HEK293T (cell line): ENCODE measurements at regions not wholly inside any gene's neighbourhood (a gene's known extent, or its start where the extent isn't known, plus 50 kb on each side); places are given as distances from the start of the nearest gene placed in this dataset.
"Not testable (repeated sequence)": the region's sequence is repeated elsewhere in the genome, so short reads cannot be mapped to it uniquely, and the experiment has no call there.

ENCODE experiments used
- FOXA1 ChIP-seq: fragments of 450-650 bp; IDR thresholded peaks from 2 replicates; pipeline ENCODE4 v1.6.1; 2016; ENCODE audit warnings: mild to moderate bottlenecking
- LEF1 ChIP-seq: fragments of 450-650 bp; IDR thresholded peaks from 2 replicates; pipeline ENCODE4 v1.6.1; 2017; ENCODE audit warnings: mild to moderate bottlenecking, borderline replicate concordance
- SP1 ChIP-seq: fragments of 450-650 bp; IDR thresholded peaks from 2 replicates; pipeline ENCODE4 v1.6.1; 2017
- TARDBP ChIP-seq: fragments of 450-650 bp; IDR thresholded peaks from 2 replicates; pipeline ENCODE4 v1.6.1; 2016

- TF ChIP-seq SP1, FOXA1, TARDBP, LEF1: not testable (repeated sequence)
These were observed 102.8 kb downstream of the POLR2M start for GRCh38 chr15:57809285-57809684.
